ENCODE measurements at regions not wholly inside any gene's neighbourhood (a gene's known extent, or its start where the extent isn't known, plus 50 kb on each side); places are given as distances from the start of the nearest gene placed in this dataset.
A peak's percentile ranks its signal among the peaks of the same experiment; 100 is the strongest.
"Not testable (repeated sequence)": the region's sequence is repeated elsewhere in the genome, so short reads cannot be mapped to it uniquely, and the experiment has no call there.

DNA sequence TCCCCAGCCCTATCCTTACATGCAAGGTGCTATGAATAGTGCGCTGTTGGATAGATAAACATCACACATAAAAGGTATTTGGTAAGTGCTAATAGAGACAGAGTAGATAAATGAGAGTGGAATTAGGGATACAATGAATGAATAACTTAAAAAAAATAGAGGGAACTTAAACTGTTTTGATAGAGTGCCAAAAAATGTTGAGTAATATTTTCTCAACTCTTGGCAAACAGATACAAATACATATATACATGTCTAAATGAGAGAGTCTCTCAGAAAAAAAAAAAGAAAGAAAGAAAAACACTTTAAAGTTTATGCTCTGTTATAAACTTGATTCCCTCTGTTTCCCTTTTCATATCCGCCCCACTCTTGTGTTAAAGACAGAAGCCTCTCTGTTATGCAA is 667.4 kb downstream of the ROBO2 start:
- no peak for DNase-seq (ENCODE audit: low spot score)

DNA sequence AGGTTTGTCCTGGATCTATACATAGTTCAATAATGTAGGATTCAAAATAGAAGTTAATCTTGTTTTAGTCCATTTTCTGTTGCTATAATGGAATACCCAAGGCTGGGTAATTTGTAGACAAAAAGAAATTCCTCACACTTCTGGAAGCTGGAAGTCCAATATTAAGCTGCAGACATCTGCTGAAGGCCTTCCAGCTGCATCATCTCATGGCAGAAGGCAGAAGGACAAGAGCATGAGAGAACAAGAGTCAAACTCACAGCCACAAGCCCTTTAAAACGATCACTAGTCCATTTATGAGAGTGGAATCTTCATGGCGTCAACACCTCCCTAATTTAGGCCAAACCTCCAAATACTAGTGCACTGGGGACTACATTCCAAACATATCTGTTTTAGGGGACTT is 669.3 kb downstream of the ROBO2 start:
- no peak for DNase-seq (ENCODE audit: low spot score)

DNA sequence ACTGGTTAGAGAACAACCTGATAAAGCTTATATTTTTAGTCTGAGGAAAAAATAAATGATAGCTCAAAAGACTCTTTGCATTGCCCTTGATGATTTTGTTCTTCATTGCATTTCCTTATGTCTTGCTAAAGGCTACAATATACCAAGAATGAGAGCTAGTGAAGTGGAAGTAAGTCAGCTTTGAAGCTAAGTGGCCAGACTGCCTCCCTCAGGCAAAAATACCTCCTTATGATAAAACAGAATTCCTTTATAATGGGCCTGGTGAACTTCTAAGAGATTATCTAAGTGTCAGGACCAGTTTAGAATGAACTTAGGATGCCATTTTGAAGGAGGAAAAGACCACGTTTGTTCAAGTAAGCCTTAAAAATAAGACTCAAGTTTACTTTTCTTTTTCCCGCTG is 678.4 kb downstream of the ROBO2 start:
- DNase-seq (ENCODE audit: low spot score), result no peak

DNA sequence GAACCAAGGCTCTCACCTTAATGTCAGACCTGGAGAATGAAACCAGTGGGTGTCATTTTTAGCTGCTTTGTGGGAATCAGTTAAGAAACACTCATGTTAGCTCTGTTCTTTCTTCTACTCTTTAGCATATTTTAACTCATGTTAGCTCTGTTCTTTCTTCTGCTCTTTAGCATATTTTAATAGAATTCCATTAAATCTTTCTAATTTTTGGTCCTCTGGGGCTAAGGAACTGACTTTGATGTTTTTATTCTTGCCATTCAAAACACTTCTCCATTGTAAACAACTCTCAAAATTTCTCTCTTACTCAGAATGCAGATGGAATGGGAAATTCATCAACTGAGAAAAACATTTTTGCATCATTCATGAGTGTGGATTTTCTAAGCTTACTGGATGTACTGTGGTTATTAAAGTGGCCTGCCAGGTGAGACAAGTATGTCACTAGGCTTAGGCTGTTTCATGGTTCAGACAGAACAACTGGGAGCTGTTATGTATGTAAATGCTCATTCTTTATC is 680.6 kb downstream of the ROBO2 start:
- no peak for DNase-seq (ENCODE audit: low spot score)

DNA sequence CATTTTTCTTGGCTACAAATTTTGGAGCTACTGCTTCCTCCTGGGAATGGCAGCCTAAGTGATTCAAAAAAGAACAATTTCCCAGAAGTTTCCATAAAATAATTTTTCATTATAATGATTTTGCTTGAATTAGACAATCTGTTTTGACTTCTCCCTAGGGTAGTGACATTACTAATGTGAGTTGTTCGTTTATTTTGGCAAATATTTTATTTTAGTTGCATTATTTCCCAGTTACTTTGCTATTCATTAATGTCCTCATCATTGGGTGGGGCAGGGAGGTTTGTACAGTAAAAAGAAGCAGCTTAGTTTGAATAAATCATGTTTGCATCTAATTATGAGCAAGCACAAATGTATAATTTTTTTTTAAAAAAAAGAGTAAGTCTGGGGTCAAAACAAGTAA is 686.6 kb downstream of the ROBO2 start:
- DNase-seq (ENCODE audit: low spot score), result no peak

DNA sequence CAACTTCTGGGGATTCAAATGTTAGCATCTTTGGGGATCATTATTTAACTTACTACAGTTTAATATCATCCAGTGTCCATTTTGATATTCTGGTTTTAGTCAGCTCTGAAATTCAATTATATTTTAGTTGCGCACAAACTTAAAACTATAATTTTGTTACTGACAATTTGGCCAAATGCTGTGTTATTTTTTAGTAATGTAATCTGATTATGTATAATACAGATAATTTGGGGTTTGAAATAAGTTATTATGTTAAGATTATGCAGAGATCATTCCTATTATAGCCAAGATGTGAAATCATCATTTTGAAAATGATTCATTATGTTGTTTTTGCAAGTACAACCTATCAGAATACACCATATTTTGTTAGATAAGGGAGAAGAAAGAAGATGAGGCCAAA is 706.1 kb downstream of the ROBO2 start:
- DNase-seq (ENCODE audit: low spot score), result no peak

DNA sequence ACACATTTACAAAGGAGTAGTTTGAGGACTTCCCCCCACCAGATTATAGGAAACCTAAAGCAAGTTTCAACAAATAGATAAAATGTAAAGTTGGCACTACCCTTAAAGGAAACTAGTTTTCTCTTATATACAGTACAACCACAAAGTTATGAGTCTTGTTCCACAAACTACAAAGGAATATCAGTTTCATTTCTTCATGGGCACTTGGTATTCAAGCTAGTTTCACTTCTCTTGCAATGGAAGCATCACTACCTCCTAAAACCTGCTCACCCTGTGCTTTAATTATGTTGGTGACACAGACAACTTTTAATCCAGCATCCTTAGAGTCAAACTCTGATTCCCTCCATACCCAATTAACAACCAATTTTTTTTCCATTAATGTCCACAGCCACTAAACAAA is 707.0 kb downstream of the ROBO2 start:
- DNase-seq (ENCODE audit: low spot score), result no peak

DNA sequence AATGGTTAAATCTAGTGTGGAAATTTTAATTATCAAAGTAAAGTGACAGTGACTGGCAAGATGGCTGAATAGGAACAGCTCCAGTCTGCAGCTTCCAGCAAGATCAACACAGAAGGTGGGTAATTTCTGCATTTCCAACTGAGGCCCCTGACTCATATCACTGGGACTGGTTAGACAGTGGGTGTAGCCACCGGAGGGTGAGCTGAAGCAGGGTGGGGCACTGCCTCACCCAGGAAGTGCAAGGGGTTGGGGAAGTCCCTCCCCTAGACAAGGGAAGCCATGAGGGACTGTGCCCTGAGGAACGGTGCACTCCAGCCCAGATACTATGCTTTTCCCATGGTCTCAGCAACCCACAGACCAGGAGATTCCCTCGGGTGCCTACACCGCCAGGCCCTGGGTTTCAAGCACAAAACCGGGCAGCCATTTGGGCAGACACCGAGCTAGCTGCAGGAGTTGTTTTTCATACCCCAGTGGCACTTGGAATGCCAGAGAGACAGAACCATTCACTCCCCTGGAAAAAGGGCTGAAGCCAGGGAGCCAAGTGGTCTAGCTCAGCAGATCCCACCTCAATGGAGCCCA is 716.6 kb downstream of the ROBO2 start:
- not testable (repeated sequence) for DNase-seq (ENCODE audit: low spot score)

DNA sequence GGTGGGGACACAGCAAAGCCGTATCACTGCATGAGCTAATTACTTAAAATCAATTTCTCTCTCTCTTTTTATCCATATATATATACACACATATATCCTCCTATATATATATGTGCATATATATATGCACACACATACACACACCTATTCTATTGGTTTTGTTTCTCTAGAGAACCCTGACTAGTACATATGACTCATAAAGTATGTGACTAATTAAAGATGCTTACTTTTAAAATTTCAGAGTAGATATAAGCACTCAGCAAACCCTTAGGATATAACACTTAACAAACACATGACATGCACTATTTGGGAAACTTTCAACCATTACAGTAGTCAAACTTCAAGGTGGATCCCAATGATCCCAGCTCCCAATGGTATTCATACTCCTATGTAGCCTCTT is 732.6 kb downstream of the ROBO2 start:
- no peak for DNase-seq (ENCODE audit: low spot score)

DNA sequence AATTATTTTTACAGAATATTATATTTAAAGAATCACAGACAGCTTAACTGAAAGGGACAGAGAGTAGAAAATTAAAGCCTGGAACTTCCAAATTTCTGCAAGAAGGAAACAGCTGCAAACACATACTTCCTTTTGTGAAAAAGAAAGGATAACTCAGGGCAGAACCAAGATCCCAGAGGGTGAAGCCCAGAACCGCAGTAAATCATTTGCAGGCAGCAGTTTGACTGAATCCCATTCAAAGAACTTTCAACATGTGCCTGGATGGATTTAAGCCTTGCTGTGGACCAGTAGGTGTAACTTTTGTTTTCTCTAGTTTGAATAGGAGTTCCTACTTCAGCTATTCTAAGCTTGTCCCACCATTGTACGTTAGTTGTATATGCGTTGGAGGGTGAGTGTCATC is 733.2 kb downstream of the ROBO2 start:
- DNase-seq (ENCODE audit: low spot score), result no peak

DNA sequence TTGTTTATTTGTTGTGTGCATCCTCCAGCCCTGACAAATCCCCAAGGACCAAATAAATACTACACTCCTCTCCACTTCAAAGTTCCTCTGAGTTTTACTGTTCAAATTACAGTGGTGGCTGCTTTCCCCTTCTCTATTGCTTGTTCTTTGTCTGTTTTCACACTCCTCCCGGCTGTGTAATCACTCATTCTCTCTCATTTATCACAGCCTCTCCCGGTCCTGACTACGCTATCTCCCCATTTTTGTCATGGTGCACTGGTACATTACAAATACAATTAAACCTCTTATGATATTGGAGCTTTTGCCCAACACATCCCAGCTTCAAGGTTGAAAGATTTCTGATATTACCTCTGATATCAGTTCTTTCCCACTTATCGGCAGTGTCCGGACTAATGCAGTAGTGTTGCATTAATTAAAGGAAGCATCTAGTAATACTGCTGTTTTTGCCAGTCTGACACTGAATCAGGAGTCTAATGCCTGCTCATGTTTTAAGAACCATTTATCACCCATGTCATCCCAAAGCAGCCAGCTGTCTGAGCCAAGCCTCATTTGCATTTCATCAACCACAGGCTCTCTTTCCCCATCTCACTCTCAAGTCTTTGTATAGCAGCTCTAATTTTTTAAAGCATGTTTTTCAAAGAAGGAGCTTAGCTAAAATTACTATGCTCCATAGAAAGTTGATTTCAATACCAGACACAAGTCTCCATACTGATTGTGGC is 740.5 kb downstream of the ROBO2 start:
- DNase-seq (ENCODE audit: low spot score), result no peak

DNA sequence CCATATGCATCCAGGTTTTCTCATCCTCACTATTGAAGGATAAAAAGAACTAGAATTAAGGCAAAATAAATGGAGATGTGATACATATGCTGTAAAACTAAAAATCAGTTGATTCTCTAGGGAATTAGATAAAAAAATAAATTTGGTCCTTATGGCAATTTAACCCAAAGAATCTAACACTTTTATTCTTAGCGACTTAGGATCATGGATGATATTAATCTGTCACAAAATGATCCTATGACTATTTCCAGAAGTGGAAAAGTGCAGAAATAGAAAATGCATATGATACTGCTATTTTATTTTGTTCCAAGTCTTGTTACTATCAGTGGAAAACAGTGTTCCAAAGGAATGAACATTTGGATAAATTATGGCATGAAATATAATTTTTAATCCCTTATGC is 746.3 kb downstream of the ROBO2 start:
- no peak for DNase-seq (ENCODE audit: low spot score)

DNA sequence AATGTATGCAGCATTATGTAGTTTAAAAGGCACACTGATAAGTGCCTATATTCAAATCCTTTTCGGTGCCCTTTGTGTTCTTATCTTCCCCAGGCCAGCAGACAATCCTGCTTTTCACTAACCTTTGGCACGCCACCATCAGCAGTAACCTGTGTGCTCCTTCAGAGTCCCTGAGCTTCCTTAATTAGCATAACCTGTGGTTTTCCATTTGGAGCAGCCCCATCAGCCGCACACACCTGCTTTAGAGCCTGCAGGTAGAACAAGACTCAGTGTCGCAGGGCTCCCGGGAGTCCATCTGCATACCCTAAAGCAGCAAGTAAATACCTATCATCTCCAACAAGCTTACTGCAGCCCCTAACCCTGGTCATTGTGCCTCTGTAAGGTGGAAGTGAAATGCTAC is 755.1 kb downstream of the ROBO2 start:
- DNase-seq (ENCODE audit: low spot score), result peak; percentile 52

DNA sequence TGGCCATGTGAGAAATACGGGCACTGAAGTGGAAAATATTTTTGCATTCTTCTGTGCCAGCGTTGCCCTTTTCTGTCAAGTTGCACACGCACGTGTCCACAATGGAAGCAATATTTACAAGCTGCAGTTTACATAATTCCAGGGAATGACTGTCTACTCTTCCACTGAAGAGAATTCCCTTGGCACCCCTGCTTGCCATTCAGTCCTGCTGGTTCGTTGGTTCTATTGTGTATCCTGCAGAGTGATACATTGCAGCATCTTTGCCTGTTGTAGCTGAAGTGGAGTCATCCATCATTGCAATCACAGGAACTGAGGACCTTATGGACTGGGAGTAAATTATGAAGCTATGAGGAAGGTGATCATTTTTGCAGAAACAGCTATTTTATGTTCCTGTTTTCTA is 759.4 kb downstream of the ROBO2 start:
- no peak for DNase-seq (ENCODE audit: low spot score)

DNA sequence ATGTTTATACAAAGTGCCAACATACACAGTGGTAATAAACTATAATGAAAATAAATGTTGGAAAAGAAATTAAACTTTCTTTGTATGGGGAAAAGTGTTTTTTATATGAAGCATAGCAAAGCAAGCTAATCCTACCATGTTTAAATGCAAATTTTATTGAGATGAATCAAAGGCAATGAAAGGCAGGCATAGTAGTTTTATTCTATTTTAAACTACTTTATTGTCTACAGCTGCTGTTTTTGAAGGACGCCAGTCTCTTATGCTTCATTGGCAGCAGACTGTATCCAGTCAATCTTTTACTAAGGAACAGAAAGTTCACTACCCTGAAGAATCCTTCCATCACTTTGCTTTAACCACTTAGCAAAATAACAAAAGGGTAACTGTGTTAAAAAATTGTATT is 761.0 kb downstream of the ROBO2 start:
- DNase-seq (ENCODE audit: low spot score), result no peak

DNA sequence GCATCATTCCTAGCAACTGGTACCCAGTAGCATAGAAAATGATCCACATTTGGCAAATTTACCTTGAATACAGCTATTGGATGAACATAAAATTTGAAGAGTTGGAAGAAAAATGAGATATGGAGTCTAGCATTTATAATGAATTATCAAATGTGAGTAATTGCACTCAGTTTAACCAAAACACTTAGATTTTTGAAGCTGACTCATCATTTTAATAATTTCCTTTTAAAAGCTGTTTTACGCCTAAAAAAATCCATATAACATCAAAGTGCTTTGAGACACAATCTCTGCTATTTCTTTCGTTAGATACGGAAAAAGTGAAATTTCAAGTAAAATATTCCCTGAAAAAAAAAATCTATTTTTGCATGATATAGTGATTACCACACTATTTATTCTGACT is 767.4 kb downstream of the ROBO2 start:
- DNase-seq (ENCODE audit: low spot score), result no peak

DNA sequence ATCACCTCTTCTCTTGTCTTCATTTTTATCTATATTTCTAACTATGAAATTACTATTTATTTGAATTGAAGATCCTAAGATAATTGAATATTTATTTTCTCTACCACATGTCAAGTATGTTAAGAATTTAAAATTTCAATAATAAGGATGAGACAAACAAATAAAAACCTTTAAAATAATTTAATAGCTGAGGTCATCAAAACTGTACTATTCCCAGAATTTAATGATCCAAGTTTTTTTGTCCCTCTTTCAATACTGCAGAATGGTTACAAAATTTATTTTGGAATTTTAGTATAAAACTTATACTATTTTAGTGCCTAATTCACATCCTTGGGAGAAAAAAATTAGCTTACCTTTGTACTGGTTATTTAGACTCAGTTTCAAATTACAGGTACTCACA is 774.9 kb downstream of the ROBO2 start:
- DNase-seq (ENCODE audit: low spot score), result no peak

DNA sequence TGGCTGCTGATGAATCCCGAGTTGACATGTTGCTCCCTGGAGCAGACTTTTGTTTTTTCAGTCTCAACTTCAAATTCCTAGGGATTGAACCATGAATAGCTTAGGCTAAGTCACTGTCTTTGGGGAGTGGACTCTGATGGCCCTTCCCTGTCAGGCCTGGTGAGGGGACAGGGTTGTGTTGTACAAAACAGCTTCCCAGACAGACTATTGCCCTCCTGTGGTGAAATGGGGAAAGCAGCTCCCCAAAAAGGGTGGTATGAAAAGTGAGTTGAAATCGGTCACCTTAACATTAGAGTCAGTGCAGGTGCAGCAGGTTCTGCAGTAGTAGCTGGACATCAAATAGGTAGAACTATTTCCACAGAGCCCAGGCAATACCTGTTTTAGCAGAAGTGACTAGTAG is 775.6 kb downstream of the ROBO2 start:
- no peak for DNase-seq (ENCODE audit: low spot score)

DNA sequence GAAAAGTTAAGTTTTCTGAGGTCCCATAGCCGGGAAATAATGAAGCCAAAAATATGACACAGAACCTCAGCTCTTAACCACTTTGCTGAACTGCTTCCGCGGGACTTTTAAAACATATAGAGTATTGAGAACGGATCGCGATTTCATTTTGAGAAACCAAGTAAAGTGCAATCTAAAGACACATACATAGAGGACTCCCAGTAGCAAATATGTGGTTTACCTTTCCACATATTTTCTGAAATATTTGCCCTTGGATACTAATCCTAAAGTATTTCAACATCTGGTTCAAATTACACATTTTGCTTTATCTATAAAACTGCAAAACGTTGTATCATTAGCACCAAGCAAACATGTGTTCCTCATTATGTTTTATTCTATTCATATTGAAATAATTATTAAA is 776.5 kb downstream of the ROBO2 start:
- no peak for DNase-seq (ENCODE audit: low spot score)

DNA sequence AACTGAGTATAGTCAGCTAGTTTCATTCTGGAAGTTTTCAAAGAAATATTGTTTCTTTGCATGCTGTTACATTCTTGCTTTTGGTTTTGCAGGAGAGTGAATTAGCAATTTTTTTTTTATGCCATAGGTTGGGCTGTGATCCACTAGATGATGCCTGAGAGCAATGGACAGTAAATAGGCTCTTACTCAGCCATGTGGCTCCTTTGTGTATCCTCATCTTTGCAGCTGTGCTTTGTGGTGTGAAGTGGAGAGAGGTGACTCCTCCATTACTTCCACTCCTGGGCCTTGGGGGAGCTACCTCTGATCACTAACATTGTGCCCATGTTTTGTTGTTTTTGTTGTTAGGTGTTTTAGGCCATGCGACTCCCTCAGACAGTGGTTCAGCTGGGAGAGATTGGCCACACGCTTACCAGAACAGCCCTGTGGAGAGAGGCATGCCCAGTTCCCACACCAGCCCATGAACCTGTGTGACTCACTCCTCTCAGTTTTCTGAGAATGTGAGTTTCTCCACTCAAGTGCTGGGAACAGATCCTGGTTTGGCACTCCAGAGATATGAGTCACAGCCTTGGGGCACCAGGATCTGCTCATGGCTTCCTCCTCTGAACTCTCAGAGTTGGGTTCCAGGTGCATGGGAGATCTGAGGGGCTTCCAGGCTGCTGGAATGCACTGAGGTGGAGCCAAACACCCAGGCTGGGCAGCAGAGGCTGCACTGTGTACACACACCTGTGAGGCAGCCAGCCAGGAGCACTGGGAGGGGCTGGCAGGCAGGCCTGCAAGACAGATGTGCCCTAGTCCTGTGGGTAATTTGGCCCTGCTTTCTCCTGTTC is 785.3 kb downstream of the ROBO2 start:
- DNase-seq (ENCODE audit: low spot score), result no peak

DNA sequence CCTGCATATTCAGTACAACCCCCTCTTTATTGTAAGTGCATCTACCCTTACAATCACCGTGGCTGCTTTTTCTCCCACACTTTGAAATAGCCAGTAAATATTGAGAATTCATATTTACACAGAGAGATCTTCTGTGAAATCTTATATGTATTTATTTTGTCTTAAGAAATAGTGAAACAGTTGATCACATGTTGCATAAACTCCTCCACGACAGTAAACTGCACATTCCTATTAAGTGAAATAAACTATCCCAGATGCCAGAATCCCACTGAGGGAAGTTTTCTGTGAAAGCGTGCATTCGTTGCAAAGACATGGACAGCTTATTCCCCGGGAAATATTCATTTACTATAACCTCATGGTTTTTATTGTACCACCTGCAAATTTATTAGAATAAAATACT is 796.0 kb downstream of the ROBO2 start:
- DNase-seq (ENCODE audit: low spot score), result no peak

DNA sequence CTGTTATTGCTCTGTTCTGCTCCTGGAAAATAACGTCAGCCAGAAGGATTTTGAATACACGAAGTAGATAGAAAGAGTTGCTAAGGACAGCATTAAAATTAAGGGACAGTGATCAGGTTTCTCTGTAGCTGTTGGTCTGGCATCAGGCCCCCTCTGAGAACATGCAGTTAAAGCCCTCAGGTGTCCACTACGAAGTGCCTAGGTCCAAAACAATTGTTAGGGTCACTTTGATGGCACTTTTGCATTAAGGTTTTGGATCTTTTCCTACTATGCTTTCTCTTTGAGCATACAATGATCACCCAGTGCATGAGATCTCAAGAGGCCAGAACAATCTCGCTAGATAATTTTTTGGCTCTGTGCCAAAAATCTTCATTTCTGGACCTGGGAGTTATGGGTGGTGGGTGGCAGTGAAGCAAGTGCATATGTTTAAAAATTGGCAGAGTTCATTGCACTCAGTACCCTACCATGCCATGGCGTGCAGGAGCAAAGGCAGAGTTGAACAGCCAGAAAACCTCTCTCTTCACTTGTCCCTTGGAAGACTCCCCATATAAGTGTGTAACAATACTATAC is 797.6 kb downstream of the ROBO2 start:
- DNase-seq (ENCODE audit: low spot score), result no peak

DNA sequence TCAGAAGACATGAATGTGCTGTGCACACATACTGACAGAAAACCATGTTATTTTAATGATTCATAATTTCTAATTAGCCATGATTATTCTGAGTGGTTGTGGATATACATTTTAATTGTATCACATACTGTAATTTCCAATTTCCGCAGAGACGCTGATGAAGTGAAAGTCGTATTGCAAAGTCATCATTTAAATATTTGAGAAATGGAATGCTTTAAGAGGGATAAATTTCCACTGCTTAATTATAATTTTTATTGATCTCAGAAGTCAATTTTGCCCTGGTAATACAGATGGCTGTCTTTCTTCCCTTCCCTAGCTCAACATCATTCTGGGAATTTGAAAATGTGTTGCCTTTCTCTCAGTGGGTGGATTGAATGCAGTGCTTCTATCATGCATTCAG is 819.3 kb downstream of the ROBO2 start:
- DNase-seq (ENCODE audit: low spot score), result no peak
